ENCODE measurements at regions not wholly inside any gene's neighbourhood (a gene's known extent, or its start where the extent isn't known, plus 50 kb on each side); places are given as distances from the start of the nearest gene placed in this dataset.

DNA sequence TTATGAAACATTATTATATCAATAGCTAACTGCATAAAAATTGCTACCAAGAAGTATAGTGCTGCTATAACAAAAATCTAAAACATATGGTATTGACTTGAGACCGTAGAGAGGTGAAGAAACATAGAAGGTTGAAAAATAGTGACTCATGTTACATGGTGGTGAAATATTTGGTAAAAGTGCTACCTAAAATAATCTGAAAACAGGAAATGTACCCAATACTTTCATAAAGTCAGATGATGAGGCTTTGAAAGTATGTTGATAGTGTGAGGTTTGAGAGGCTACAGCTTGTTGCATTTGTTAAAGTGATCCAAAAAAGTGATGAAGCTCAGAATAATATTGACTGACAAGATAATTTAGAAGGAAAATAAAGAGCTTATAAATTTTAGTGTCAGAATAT lies 718.7 kb upstream of the SLC8A1 start:
- DNase-seq (ENCODE audit: low read depth): no peak
- TF ChIP-seq, protein P1, sequence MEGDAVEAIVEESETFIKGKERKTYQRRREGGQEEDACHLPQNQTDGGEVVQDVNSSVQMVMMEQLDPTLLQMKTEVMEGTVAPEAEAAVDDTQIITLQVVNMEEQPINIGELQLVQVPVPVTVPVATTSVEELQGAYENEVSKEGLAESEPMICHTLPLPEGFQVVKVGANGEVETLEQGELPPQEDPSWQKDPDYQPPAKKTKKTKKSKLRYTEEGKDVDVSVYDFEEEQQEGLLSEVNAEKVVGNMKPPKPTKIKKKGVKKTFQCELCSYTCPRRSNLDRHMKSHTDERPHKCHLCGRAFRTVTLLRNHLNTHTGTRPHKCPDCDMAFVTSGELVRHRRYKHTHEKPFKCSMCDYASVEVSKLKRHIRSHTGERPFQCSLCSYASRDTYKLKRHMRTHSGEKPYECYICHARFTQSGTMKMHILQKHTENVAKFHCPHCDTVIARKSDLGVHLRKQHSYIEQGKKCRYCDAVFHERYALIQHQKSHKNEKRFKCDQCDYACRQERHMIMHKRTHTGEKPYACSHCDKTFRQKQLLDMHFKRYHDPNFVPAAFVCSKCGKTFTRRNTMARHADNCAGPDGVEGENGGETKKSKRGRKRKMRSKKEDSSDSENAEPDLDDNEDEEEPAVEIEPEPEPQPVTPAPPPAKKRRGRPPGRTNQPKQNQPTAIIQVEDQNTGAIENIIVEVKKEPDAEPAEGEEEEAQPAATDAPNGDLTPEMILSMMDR (IDR thresholded peaks at IDR 0.05; ENCODE audit: insufficient read depth, low read depth, low read length, missing control alignments): no peak

DNA sequence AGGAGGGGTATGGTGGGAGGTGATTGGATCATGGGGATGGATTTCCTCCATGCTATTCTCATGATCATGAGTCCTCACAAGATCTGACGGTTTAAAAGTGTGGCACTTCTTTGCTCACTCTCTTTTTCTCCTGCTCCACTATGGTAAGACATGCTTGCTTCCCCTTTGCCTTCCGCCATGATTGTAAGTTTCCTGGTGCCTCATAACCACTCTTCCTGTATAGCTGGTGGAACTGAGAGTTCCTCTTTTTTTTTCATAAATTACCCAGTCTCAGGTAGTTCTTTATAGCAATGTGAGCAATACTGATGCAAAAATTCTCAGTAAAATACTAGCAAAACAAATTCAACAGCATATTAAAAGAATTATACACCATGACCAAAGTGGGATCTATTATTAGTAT lies 728.5 kb upstream of the SLC8A1 start:
- no peak overlapping the region for H3K4me3 ChIP-seq (ENCODE audit: low read depth, low read length)
- TF ChIP-seq, protein P1 (IDR thresholded peaks at IDR 0.05; ENCODE audit: insufficient read depth, low read depth, low read length, missing control alignments): no peak
- DNase-seq (ENCODE audit: low read depth): no peak

More for the DNA sequence above, 718.7 kb upstream of the SLC8A1 start:
- no peak overlapping the region for H3K4me3 ChIP-seq (ENCODE audit: low read depth, low read length)

DNA sequence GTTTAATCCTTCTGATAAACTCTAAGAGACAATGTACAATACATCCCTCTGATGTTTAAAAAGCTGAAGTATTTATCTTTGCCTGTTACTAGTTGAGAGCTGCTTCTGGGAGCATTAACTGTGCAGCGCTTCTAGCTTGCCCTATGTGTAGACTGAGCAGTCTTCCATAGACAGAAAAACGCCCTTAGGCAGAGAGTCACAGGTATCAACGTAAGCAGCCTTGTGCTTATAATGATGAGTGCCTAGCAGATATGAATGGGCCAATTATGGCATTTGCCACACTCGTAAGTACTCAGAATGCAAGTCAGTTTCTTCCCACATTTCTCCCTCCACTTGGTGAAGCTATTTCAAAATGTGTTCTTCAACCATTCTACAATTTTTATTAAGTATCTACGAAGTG lies 731.1 kb upstream of the SLC8A1 start:
- H3K4me3 ChIP-seq (ENCODE audit: low read depth, low read length): no peak overlapping the region
- DNase-seq (ENCODE audit: low read depth): no peak
- TF ChIP-seq, protein P1 (IDR thresholded peaks at IDR 0.05; ENCODE audit: insufficient read depth, low read depth, low read length, missing control alignments): no peak

DNA sequence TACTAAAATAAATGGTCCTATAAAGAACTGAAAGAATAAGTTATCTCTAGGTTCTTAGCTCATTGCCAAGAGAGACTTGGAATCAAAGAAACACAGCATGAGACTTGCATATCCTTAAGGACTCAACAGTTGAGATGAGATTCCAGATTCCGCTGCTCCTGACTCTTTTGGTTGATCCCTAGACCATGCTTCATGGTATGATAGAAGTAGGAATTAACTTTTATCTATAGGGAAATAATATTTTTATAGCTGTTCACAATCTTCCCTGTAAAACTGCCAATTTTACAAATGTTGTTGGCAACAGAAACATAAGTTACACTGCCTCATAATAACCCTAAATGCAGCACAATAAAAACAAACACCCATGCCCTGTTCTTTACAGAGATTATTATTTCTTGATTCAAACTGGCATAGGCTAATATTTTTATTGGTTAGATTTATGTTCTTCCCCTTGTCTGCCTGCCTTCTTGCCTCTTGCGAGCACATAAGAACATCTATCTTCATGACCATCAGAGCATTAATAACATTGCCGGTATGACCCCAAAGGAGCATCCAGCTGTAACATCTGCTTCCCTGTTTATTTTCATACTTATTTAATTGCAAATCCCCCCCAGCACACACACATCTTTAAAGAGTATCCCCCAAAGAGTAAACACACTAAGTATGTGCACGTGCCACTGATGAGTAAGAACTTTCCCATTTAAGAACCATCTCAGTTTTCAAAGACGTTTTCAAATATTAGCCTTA lies 735.7 kb upstream of the SLC8A1 start:
- TF ChIP-seq, protein P1 (IDR thresholded peaks at IDR 0.05; ENCODE audit: insufficient read depth, low read depth, low read length, missing control alignments): no peak
- no peak for DNase-seq (ENCODE audit: low read depth)
- H3K4me3 ChIP-seq (ENCODE audit: low read depth, low read length): no peak overlapping the region

DNA sequence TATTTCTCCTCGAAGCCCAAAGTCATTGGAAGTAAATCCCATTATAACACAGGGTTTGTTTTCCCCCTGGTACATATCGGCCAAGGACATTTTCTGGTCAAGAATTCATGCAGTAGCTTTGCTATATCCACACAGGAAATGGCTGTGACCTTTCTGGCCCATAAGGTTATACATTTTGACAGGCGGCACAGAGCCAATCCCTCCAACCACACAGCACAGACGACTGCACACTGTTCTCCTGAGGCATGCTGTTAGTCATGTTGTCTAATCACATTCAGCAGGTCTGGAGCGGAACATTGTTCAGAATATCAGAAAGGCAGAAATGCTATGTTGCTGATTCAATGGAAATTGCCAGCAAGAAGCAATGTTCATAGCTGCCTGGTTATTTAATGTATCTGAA lies 742.3 kb upstream of the SLC8A1 start:
- TF ChIP-seq, protein P1 (IDR thresholded peaks at IDR 0.05; ENCODE audit: insufficient read depth, low read depth, low read length, missing control alignments): no peak
- DNase-seq (ENCODE audit: low read depth): no peak
- H3K4me3 ChIP-seq (ENCODE audit: low read depth, low read length): no peak overlapping the region

DNA sequence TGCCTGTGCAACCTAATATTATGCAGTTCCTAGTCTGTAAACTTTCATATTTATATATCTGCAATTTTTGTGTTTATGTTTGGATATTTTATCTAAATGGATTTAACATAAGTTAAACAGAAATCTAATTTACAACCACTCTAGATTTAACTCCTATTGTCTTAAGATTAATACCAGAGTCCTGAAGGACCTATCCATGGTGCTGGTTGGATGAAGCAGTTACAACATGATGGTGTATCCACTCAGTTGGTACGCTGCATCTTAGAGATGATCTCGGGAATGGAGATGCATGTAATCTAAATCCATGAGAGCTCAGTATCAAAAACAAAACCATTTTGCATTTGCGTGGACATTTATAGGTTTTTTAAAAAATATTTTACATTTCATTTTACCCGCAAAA lies 745.9 kb upstream of the SLC8A1 start:
- H3K4me3 ChIP-seq (ENCODE audit: low read depth, low read length): no peak overlapping the region
- TF ChIP-seq, protein P1 (IDR thresholded peaks at IDR 0.05; ENCODE audit: insufficient read depth, low read depth, low read length, missing control alignments): no peak
- DNase-seq (ENCODE audit: low read depth): no peak

DNA sequence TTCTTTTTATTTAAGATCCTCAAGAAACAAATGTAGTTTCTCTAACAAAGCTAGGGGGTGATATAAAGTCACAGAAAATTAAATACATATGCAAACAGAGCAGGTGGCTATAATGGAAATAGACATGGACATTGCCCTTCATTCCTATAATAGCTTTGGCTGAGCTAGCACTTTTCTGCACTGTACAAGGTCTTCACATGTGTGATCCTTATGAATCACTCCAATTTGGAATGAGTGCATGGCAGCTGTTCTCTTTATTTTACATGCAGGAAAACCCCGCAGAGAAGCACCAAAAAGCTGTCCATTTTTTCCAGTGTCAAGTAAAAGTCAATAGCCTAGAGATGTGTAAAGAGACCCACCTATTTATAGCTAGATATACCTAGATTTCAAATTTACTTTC lies 747.4 kb upstream of the SLC8A1 start:
- no peak for DNase-seq (ENCODE audit: low read depth)
- H3K4me3 ChIP-seq (ENCODE audit: low read depth, low read length): no peak overlapping the region
- TF ChIP-seq, protein P1 (IDR thresholded peaks at IDR 0.05; ENCODE audit: insufficient read depth, low read depth, low read length, missing control alignments): no peak

All from GM12865 (cell line).